K562 (cell line): ENCODE measurements at regions not wholly inside any gene's neighbourhood (a gene's known extent, or its start where the extent isn't known, plus 50 kb on each side); places are given as distances from the start of the nearest gene placed in this dataset.
A peak's percentile ranks its signal among the peaks of the same experiment; 100 is the strongest.

Source experiments
- ATAC-seq: fragments of 200-7000 bp; cut with Tn5 transposase; 3 replicates; pipeline ENCODE4 v1.9.1; 2020; ENCODE audit warnings: moderate library complexity
- BruUV-seq: library from RNA; stranded (reverse); fragments of 400-500 nt; replicated peaks from 2 replicates; lab custom pipeline; 2021; lab: Mats Ljungman, UMichigan
- CTCF ChIA-PET: fragments of 300-600 bp; formaldehyde crosslinking; extraction: SDS; loops from one replicate; lab custom pipeline; 2021; ENCODE audit warnings: low intra/inter-chr PET ratio; lab: Yijun Ruan, JAX
- POLR2A ChIA-PET: fragments of 300-600, 350-650 bp; sonication (Branson Sonifier 250); formaldehyde crosslinking; extraction: SDS; loops from one replicate; lab custom pipeline; 2021; ENCODE audit warnings: antibody characterized with exemption, inconsistent platforms; lab: Yijun Ruan, JAX
- DNase-seq, 4 experiments: peaks; one replicate each; pipeline versions ENCODE4 v3.0.0 to v3.0.0-alpha.2; 2011 to 2018; ENCODE audit warnings: low spot score in 3 of 4, mixed read lengths in 3 of 4; ENCODE audit errors: extremely low read depth in 1 of 4
- FAIRE-seq: peaks from 2 replicates; lab custom pipeline; 2011; peaks lifted over from hg19 to GRCh38; lab: Jason Lieb, UNC
- H2AFZ ChIP-seq: 2 replicates; pipeline ENCODE4 v1.6.0; 2011; ENCODE audit warnings: low read depth, low read length, control low read depth, inconsistent platforms
- H3K27ac ChIP-seq: fragments of 200-600 bp; 3 replicates; pipeline ENCODE4 v1.8.0; 2011; ENCODE audit warnings: low read depth, mild to moderate bottlenecking, control low read depth, inconsistent platforms, low read length, moderate library complexity, mixed read lengths; ENCODE audit errors: extremely low read depth
- H3K27me3 ChIP-seq, 2 experiments: fragments of 300-600 bp in 1 of 2; 2 replicates in 1 of 2; 3 replicates in 1 of 2; pipeline versions ENCODE4 v1.6.0 to v1.8.0; 2011; ENCODE audit warnings: inconsistent platforms in 2 of 2, low read length in 2 of 2, mild to moderate bottlenecking in 1 of 2, mixed read lengths in 1 of 2, moderate library complexity in 1 of 2; ENCODE audit not compliant: control insufficient read depth in 2 of 2, insufficient read depth in 2 of 2
- H3K36me3 ChIP-seq: fragments of 300-600 bp; 3 replicates; pipeline ENCODE4 v1.8.0; 2011; ENCODE audit warnings: mild to moderate bottlenecking, low read length, inconsistent platforms; ENCODE audit not compliant: control insufficient read depth, insufficient read depth
- H3K4me1 ChIP-seq, 2 experiments: fragments of 200-600 bp in 1 of 2; replicated peaks in 1 of 2; 2 replicates in 1 of 2; 3 replicates in 1 of 2; pipeline versions ENCODE4 v1.5.1 to v1.8.0; 2011; ENCODE audit warnings: inconsistent platforms in 2 of 2, low read length in 2 of 2, mild to moderate bottlenecking in 1 of 2, mixed read lengths in 1 of 2, moderate library complexity in 1 of 2; ENCODE audit not compliant: control insufficient read depth in 2 of 2, insufficient read depth in 2 of 2
- H3K4me2 ChIP-seq: 2 replicates; pipeline ENCODE4 v1.6.1; 2011; ENCODE audit warnings: low read length, control low read depth, inconsistent platforms, mixed read lengths; ENCODE audit not compliant: insufficient read depth
- H3K4me3 ChIP-seq: fragments of 200-600 bp; sonication (generic), shearing (Covaris generic); 2 replicates; pipeline ENCODE4 v1.5.1; 2016; ENCODE audit warnings: control low read depth, inconsistent platforms
- H3K79me2 ChIP-seq: fragments of 200-600 bp; 3 replicates; pipeline ENCODE4 v1.8.0; 2011; ENCODE audit warnings: low read length, inconsistent platforms; ENCODE audit not compliant: control insufficient read depth, insufficient read depth
- H3K9ac ChIP-seq, 2 experiments: 2 replicates each; pipeline versions ENCODE4 v1.6.0 to v1.6.1; 2011; ENCODE audit warnings: low read depth in 2 of 2, low read length in 2 of 2, control low read depth in 1 of 2, inconsistent platforms in 1 of 2, mild to moderate bottlenecking in 1 of 2, mixed read lengths in 1 of 2; ENCODE audit not compliant: insufficient read depth in 1 of 2
- H3K9me1 ChIP-seq: one replicate; pipeline ENCODE4 v1.6.0; 2011; ENCODE audit warnings: inconsistent platforms, mild to moderate bottlenecking, low read length, moderate library complexity; ENCODE audit not compliant: control insufficient read depth, insufficient read depth
- H3K9me3 ChIP-seq: replicated peaks from 2 replicates; pipeline ENCODE4 v1.5.1; 2011; ENCODE audit warnings: low read depth, low read length, inconsistent platforms; ENCODE audit not compliant: control insufficient read depth, insufficient read depth
- H4K20me1 ChIP-seq: replicated peaks from 2 replicates; pipeline ENCODE4 v1.6.1; 2011; ENCODE audit warnings: low read length, inconsistent platforms, mixed read lengths; ENCODE audit not compliant: control insufficient read depth, insufficient read depth
- NFIC ChIP-seq: fragments of 450-650 bp; IDR thresholded peaks from 2 replicates; pipeline ENCODE4 v1.6.1; 2017; ENCODE audit warnings: mild to moderate bottlenecking, inconsistent platforms
- PML ChIP-seq: IDR thresholded peaks from 2 replicates; pipeline ENCODE4 v1.6.1; 2012; ENCODE audit warnings: low read length, inconsistent platforms
- SMARCA4 ChIP-seq: fragments of 450-650 bp; IDR thresholded peaks from 2 replicates; pipeline ENCODE4 v1.6.1; 2016
- TARDBP ChIP-seq: fragments of 450-650 bp; IDR thresholded peaks from 2 replicates; pipeline ENCODE4 v1.6.1; 2016
- ZNF146 ChIP-seq: IDR thresholded peaks from one replicate; pipeline ENCODE4 v1.6.1; 2018; ENCODE audit warnings: missing compliant biosample characterization; ENCODE audit not compliant: unreplicated experiment
- WGBS: fragments of 100-300 bp; shearing (Covaris generic); methylation state at CpG from one replicate; pipeline ENCODE4 v1.1.6; 2016; ENCODE audit warnings: low coverage, mixed read lengths; ENCODE audit not compliant: insufficient coverage; ENCODE audit errors: missing lambda C conversion rate; 5-methylcytosine and 5-hydroxymethylcytosine counted together
- in situ Hi-C: fragments of 300-500 bp; cut with MboI; formaldehyde crosslinking; loops from 4 replicates; pipeline ENCODE4 v1.15.0; 2018; ENCODE audit warnings: inconsistent platforms, mixed read lengths
- intact Hi-C: fragments of 100-400 bp; cut with micrococcal nuclease; formaldehyde crosslinking; loops from 2 replicates; pipeline ENCODE4 v1.14.2; 2022

DNA sequence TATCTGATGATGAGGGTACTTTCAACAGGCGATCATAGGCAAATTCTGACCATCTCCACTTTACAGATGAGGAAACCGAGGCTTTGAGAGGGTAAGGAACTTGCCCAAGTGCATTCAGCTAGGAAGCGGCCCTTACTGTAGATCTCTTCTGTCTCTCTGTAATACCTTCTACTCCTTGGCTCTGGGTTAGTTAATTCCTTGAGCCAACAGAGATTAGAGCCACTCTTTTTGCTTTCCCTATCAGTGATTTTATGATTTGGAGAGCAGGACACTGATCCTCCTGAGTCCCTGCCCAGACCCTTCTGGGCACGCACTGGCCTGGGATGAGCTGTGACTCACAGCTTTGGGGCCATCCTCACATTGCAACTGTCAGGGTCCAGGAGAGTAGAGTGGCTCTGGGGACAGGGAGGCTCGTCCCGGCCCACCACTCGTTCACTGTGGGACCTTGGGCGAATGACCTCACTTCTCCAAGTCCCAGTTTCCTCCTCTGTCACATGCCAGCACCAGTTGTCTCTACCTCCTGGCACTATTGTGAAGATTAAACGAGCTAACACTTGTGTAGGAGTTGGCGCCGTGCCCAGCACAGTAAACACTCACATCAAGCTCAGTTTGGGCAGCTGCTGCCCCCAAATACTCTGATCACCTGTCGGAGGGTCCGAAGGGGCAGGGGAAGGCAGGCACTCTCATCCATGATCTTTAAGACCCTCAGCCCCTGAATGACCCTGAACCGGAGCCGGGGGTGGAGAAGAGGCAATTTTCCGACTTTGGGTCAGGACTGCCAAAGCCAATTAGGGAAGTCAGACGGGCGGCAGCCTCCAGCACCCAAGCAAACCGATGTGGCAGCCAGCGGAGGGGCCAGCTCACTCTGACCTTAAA is 235.0 kb downstream of the MIAT start:
- no TSS peak for BruUV-seq
- no peaks in the 10 kb centered on the region for H3K4me1 ChIP-seq
- in situ Hi-C loops, result no loop called here

More for the DNA sequence above, 235.0 kb downstream of the MIAT start:
- ATAC-seq, result no peak
- no peak overlapping the region for H2AFZ ChIP-seq
- WGBS, result 0% methylated on average over 19 of the region's 20 CpGs
- no peak overlapping the region for H3K27ac ChIP-seq
- H3K79me2 ChIP-seq, result no peaks in the 10 kb centered on the region
- TF ChIP-seq NFIC (0 out of 2 replicates have a peak, but pooled peaks have one; percentile 20), PML (no peak), ZNF146 (CRISPR knock-in tag) (no peak), TARDBP (no peak), SMARCA4 (no peak)
- DNase-seq, result no peak
- peaks cover 0 to 14% of the 10 kb centered on the region in 2 experiments; a peak in 1 of 5 replicates for H3K27me3 ChIP-seq
- no peaks in the 10 kb centered on the region for H4K20me1 ChIP-seq
- H3K4me3 ChIP-seq, result no peak overlapping the region
- H3K9me3 ChIP-seq, result no peaks in the 10 kb centered on the region
- H3K4me2 ChIP-seq, result no peak overlapping the region
- no peaks in the 10 kb centered on the region for H3K36me3 ChIP-seq
- CTCF ChIA-PET, result no interaction called here
- FAIRE-seq, result no peak
- no peaks in the 10 kb centered on the region for H3K9me1 ChIP-seq
- POLR2A ChIA-PET, result no interaction called here
- intact Hi-C loops, result no loop called here
- no peak overlapping the region for H3K9ac ChIP-seq
